HepG2 (cell line): ENCODE measurements at regions not wholly inside any gene's neighbourhood (a gene's known extent, or its start where the extent isn't known, plus 50 kb on each side); places are given as distances from the start of the nearest gene placed in this dataset.

Experiments
- ATAC-seq: fragments of 200-7000 bp; cut with Tn5 transposase; 3 replicates; pipeline ENCODE4 v1.9.1; 2020; ENCODE audit warnings: mild to moderate bottlenecking, moderate library complexity
- BruUV-seq: library from RNA; stranded (reverse); fragments of 400-500 nt; replicated peaks from 2 replicates; lab custom pipeline; 2021; lab: Mats Ljungman, UMichigan
- CTCF ChIA-PET: fragments of 300-600 bp; formaldehyde crosslinking; extraction: SDS; loops from one replicate; lab custom pipeline; 2021; ENCODE audit warnings: low total read pairs, inconsistent platforms, low intra/inter-chr PET ratio; lab: Yijun Ruan, JAX
- POLR2A ChIA-PET: fragments of 350-600 bp; sonication (Branson Sonifier 250); formaldehyde crosslinking; loops from one replicate; lab custom pipeline; 2020; ENCODE audit warnings: antibody characterized with exemption, inconsistent platforms; lab: Yijun Ruan, JAX
- DNase-seq: peaks from one replicate; pipeline ENCODE4 v3.0.0-alpha.2; 2015; ENCODE audit warnings: low spot score
- FAIRE-seq: peaks from 3 replicates; lab custom pipeline; 2011; peaks lifted over from hg19 to GRCh38; lab: Jason Lieb, UNC
- H2AFZ ChIP-seq: one replicate; pipeline ENCODE4 v1.6.1; 2011; ENCODE audit warnings: low read length, inconsistent platforms
- H3K27ac ChIP-seq: fragments of 300-600 bp; 3 replicates; pipeline ENCODE4 v1.8.0; 2011; ENCODE audit warnings: mixed run types, mild to moderate bottlenecking, mixed read lengths, low read length, inconsistent platforms; ENCODE audit not compliant: insufficient read depth; ENCODE audit errors: extremely low read length
- H3K27me3 ChIP-seq, 2 experiments: fragments of 200-600 bp in 1 of 2; 2 replicates in 1 of 2; 3 replicates in 1 of 2; pipeline versions ENCODE4 v1.6.0 to v1.8.0; 2011; ENCODE audit warnings: low read length in 2 of 2, mild to moderate bottlenecking in 2 of 2, moderate library complexity in 2 of 2, inconsistent platforms in 1 of 2; ENCODE audit not compliant: insufficient read depth in 2 of 2, control insufficient read depth in 1 of 2
- H3K36me3 ChIP-seq, 2 experiments: fragments of 200-600 bp in 1 of 2; replicated peaks in 1 of 2; 2 replicates in 1 of 2; 3 replicates in 1 of 2; pipeline versions ENCODE4 v1.5.1 to v1.8.0; 2011; ENCODE audit warnings: low read length in 2 of 2, inconsistent platforms in 1 of 2; ENCODE audit not compliant: insufficient read depth in 2 of 2, control insufficient read depth in 1 of 2
- H3K4me1 ChIP-seq: 2 replicates; pipeline ENCODE4 v1.5.1; 2012; ENCODE audit warnings: low read length, inconsistent platforms; ENCODE audit not compliant: insufficient read depth
- H3K4me2 ChIP-seq: 2 replicates; pipeline ENCODE4 v1.6.0; 2011; ENCODE audit warnings: low read depth, low read length, inconsistent platforms
- H3K4me3 ChIP-seq, 3 experiments: fragments of 200-600 bp in 1 of 3; sonication (generic), shearing (Covaris generic) in 1 of 3; replicated peaks in 1 of 3; 2 replicates each; pipeline ENCODE4 v1.5.1; 2011 to 2016; ENCODE audit warnings: low read length in 3 of 3, inconsistent platforms in 2 of 3, low read depth in 2 of 3, mild to moderate bottlenecking in 2 of 3, control low read depth in 1 of 3, mixed read lengths in 1 of 3; ENCODE audit not compliant: insufficient read depth in 1 of 3
- H3K79me2 ChIP-seq: one replicate; pipeline ENCODE4 v1.6.1; 2011; ENCODE audit warnings: low read length, inconsistent platforms; ENCODE audit not compliant: insufficient read depth
- H3K9ac ChIP-seq: 2 replicates; pipeline ENCODE4 v1.6.0; 2011; ENCODE audit warnings: mild to moderate bottlenecking, low read depth, low read length, inconsistent platforms; ENCODE audit not compliant: insufficient read depth
- H3K9me3 ChIP-seq: 2 replicates; pipeline ENCODE4 v1.5.1; 2012; ENCODE audit warnings: mild to moderate bottlenecking, low read length
- H4K20me1 ChIP-seq: 2 replicates; pipeline ENCODE4 v1.6.0; 2011; ENCODE audit warnings: inconsistent platforms, mild to moderate bottlenecking, low read length, moderate library complexity; ENCODE audit not compliant: insufficient read depth
- ATF7 ChIP-seq, 2 experiments: fragments of 450-650 bp in 1 of 2; sonication (generic) in 1 of 2; formaldehyde crosslinking in 1 of 2; IDR thresholded peaks; 2 replicates each; pipeline versions ENCODE4 v1.4.0 to v1.6.1; 2016 to 2020; ENCODE audit warnings: antibody characterized with exemption in 1 of 2, mild to moderate bottlenecking in 1 of 2, missing genetic modification reagents in 1 of 2
- GRHL1 ChIP-seq: sonication (generic); formaldehyde crosslinking; conservative IDR thresholded peaks from 2 replicates; pipeline ENCODE4 v1.8.0; 2022; ENCODE audit warnings: missing genetic modification reagents
- SNAPC2 ChIP-seq: sonication (generic); formaldehyde crosslinking; IDR thresholded peaks from 2 replicates; pipeline ENCODE4 v1.8.1; 2022; ENCODE audit warnings: mild to moderate bottlenecking, missing genetic modification reagents
- SNRNP70 ChIP-seq: fragments of 200-400 bp; formaldehyde crosslinking; IDR thresholded peaks from 2 replicates; pipeline ENCODE4 v1.6.1; 2017; ENCODE audit warnings: mild to moderate bottlenecking, low read depth, low read length, moderate library complexity
- ZFP91 ChIP-seq: sonication (generic); formaldehyde crosslinking; IDR thresholded peaks from 2 replicates; pipeline ENCODE4 v1.9.0; 2022; ENCODE audit warnings: missing genetic modification reagents, mild to moderate bottlenecking, borderline replicate concordance
- ZNF142 ChIP-seq: sonication (generic); formaldehyde crosslinking; IDR thresholded peaks from 2 replicates; pipeline ENCODE4 v1.4.0; 2020; ENCODE audit warnings: missing genetic modification reagents
- ZNF274 ChIP-seq: sonication (generic); formaldehyde crosslinking; IDR thresholded peaks from 2 replicates; pipeline ENCODE4 v1.5.1; 2020; ENCODE audit warnings: mild to moderate bottlenecking, missing genetic modification reagents
- ZSCAN22 ChIP-seq: sonication (generic); formaldehyde crosslinking; IDR thresholded peaks from 2 replicates; pipeline ENCODE4 v1.4.0; 2020; ENCODE audit warnings: mild to moderate bottlenecking, missing genetic modification reagents
- in situ Hi-C: cut with HindIII; loops from 2 replicates; pipeline ENCODE4 v1.10.0; 2017; ENCODE audit warnings: low pct_unique_long_range_greater_than_20kb; ENCODE audit not compliant: extremely low pct_ligation_motif_present
- intact Hi-C: fragments of 100-400 bp; cut with micrococcal nuclease; formaldehyde crosslinking; loops from one replicate; pipeline ENCODE4 v1.10.0; 2022; ENCODE audit not compliant: unreplicated experiment
- TF ChIP-seq, protein P1 (sequence below): sonication (generic); formaldehyde crosslinking; IDR thresholded peaks from 2 replicates; pipeline ENCODE4 v1.4.0; 2020; ENCODE audit warnings: missing genetic modification reagents

- Histone ChIP-seq H2AFZ (no peak overlapping the region), H3K4me3 (no peak overlapping the region), H3K27me3 (no peaks in the 10 kb centered on the region), H4K20me1 (no peaks in the 10 kb centered on the region), H3K9ac (no peak overlapping the region), H3K9me3 (peaks cover 69% of the 10 kb centered on the region), H3K4me2 (no peak overlapping the region), H3K36me3 (no peaks in the 10 kb centered on the region), H3K4me1 (no peaks in the 10 kb centered on the region), H3K79me2 (no peaks in the 10 kb centered on the region), H3K27ac (no peak overlapping the region)
- no peak for FAIRE-seq
- POLR2A ChIA-PET = no interaction called here
- DNase-seq = no peak
- BruUV-seq = no TSS peak
- intact Hi-C loops = no loop called here
- in situ Hi-C loops = no loop called here
- CTCF ChIA-PET = no interaction called here
- no peak for ATAC-seq
- TF ChIP-seq ZNF142 (CRISPR knock-in tag) (no peak), ZFP91 (CRISPR knock-in tag) (no peak), SNRNP70 (no peak), SNAPC2 (CRISPR knock-in tag) (no peak), ZSCAN22 (no peak), ZNF274 (no peak), ATF7 (IDR thresholded peaks at IDR 0.05) (peak; percentile 24; the same call in 1 of the 2 replicates), ATF7 (CRISPR knock-in tag; IDR thresholded peaks at IDR 0.05) (no peak), GRHL1 (no peak)
- TF ChIP-seq, protein P1, sequence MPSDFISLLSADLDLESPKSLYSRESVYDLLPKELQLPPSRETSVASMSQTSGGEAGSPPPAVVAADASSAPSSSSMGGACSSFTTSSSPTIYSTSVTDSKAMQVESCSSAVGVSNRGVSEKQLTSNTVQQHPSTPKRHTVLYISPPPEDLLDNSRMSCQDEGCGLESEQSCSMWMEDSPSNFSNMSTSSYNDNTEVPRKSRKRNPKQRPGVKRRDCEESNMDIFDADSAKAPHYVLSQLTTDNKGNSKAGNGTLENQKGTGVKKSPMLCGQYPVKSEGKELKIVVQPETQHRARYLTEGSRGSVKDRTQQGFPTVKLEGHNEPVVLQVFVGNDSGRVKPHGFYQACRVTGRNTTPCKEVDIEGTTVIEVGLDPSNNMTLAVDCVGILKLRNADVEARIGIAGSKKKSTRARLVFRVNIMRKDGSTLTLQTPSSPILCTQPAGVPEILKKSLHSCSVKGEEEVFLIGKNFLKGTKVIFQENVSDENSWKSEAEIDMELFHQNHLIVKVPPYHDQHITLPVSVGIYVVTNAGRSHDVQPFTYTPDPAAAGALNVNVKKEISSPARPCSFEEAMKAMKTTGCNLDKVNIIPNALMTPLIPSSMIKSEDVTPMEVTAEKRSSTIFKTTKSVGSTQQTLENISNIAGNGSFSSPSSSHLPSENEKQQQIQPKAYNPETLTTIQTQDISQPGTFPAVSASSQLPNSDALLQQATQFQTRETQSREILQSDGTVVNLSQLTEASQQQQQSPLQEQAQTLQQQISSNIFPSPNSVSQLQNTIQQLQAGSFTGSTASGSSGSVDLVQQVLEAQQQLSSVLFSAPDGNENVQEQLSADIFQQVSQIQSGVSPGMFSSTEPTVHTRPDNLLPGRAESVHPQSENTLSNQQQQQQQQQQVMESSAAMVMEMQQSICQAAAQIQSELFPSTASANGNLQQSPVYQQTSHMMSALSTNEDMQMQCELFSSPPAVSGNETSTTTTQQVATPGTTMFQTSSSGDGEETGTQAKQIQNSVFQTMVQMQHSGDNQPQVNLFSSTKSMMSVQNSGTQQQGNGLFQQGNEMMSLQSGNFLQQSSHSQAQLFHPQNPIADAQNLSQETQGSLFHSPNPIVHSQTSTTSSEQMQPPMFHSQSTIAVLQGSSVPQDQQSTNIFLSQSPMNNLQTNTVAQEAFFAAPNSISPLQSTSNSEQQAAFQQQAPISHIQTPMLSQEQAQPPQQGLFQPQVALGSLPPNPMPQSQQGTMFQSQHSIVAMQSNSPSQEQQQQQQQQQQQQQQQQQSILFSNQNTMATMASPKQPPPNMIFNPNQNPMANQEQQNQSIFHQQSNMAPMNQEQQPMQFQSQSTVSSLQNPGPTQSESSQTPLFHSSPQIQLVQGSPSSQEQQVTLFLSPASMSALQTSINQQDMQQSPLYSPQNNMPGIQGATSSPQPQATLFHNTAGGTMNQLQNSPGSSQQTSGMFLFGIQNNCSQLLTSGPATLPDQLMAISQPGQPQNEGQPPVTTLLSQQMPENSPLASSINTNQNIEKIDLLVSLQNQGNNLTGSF (CRISPR knock-in tag) = no peak
Observed at GRCh38 chr1:83588140-83588539, 410.8 kb downstream of the TTLL7 start.
